Stomach (tissue), 8 donors: ENCODE measurements at regions not wholly inside any gene's neighbourhood (a gene's known extent, or its start where the extent isn't known, plus 50 kb on each side); places are given as distances from the start of the nearest gene placed in this dataset.

Source experiments
- DNase-seq, 2 donors: peaks; one replicate each; pipeline versions ENCODE4 v3.0.0 to v3.0.0-alpha.2; 2013 to 2019
- H3K27ac ChIP-seq, 5 donors: fragments of 200-600 bp in 4 of 5; sonication (generic) in 4 of 5; one replicate each; pipeline ENCODE4 v1.5.1; 2013 to 2019; ENCODE audit warnings: mild to moderate bottlenecking in 1 of 5, moderate library complexity in 1 of 5
- H3K27me3 ChIP-seq, 3 donors: fragments of 200-600 bp; sonication (generic); one replicate each; pipeline ENCODE4 v1.5.1; 2017 to 2019; ENCODE audit warnings: mixed run types in 1 of 3
- H3K36me3 ChIP-seq, 4 donors: fragments of 200-600 bp; sonication (generic); 1 replicate in 3 of 4; 2 replicates in 1 of 4; pipeline ENCODE4 v1.5.1; 2016 to 2019
- H3K4me1 ChIP-seq, 4 donors: fragments of 200-600 bp; sonication (generic); one replicate each; pipeline ENCODE4 v1.5.1; 2016 to 2019
- H3K4me3 ChIP-seq, 4 donors: fragments of 200-600 bp; sonication (generic) in 3 of 4; one replicate each; pipeline ENCODE4 v1.5.1; 2016 to 2019; ENCODE audit warnings: mild to moderate bottlenecking in 1 of 4
- H3K9me3 ChIP-seq, 4 donors: fragments of 200-600 bp; sonication (generic); one replicate each; pipeline ENCODE4 v1.5.1; 2016 to 2019
- CTCF ChIP-seq, 7 experiments: fragments of 450-650 bp in 4 of 7; fragments of 200-600 bp in 3 of 7; sonication (generic) in 3 of 7; IDR thresholded peaks; one replicate each; pipeline ENCODE4 v1.5.1; 2016 to 2019; ENCODE audit warnings: antibody characterized with exemption in 7 of 7, control low read depth in 2 of 7, mild to moderate bottlenecking in 1 of 7
- EP300 ChIP-seq: sonication (generic); formaldehyde crosslinking; IDR thresholded peaks from one replicate; pipeline ENCODE4 v1.6.1; 2017; ENCODE audit warnings: antibody characterized with exemption
- POLR2A ChIP-seq, 4 donors: fragments of 450-650 bp; IDR thresholded peaks; one replicate each; pipeline ENCODE4 v1.6.1; 2016; ENCODE audit warnings: antibody characterized with exemption in 4 of 4, control low read depth in 2 of 4, mild to moderate bottlenecking in 1 of 4, moderate library complexity in 1 of 4
- POLR2AphosphoS5 ChIP-seq, 3 donors: sonication (generic); formaldehyde crosslinking; IDR thresholded peaks; one replicate each; pipeline ENCODE4 v1.6.1; 2016; ENCODE audit warnings: antibody characterized with exemption in 3 of 3
- WGBS, 5 donors: extraction: QIAGEN DNeasy Blood & Tissue Kit in 3 of 5; methylation state at CpG; one replicate each; pipeline versions ENCODE4 v1.1.5 to v1.1.7; 2013 to 2018; 5-methylcytosine and 5-hydroxymethylcytosine counted together
- intact Hi-C: fragments of 100-400 bp; cut with DNase I; formaldehyde crosslinking; loops from one replicate; pipeline ENCODE4 v1.15.1; 2023; ENCODE audit warnings: low total_unique reads
- donor health status: healthy with polysubstance abuse.
- donor health status: Bipolar disorder and iron deficiency.
- donor health status: healthy.

GRCh38 chr1:104018922-104019674, 269.4 kb downstream of the AMY1C start:
- Histone ChIP-seq H3K4me1 (no peaks in the 10 kb centered on the region), H3K27ac (no peak overlapping the region), H3K4me3 (no peak overlapping the region), H3K9me3 (peaks cover 0 to 20% (median 8%) of the 10 kb centered on the region in 4 donors), H3K27me3 (no peaks in the 10 kb centered on the region), H3K36me3 (no peaks in the 10 kb centered on the region)
- 69 to 96% (median 81%) methylated on average over 1 of the region's 1 CpG; no CpG with 5 or more reads in 1 of the 5 donors for WGBS, 5 donors
- TF ChIP-seq POLR2AphosphoS5 (IDR thresholded peaks at IDR 0.05), result no peak
- no peak for TF ChIP-seq EP300
- no peak for TF ChIP-seq POLR2A (IDR thresholded peaks at IDR 0.05)
- no peak for TF ChIP-seq CTCF (IDR thresholded peaks at IDR 0.05)
- DNase-seq, result no peak
- intact Hi-C loops, result no loop called here

GRCh38 chr1:104019675-104020049, 270.0 kb downstream of the AMY1C start:
- Histone ChIP-seq H3K27me3 (no peaks in the 10 kb centered on the region), H3K36me3 (no peaks in the 10 kb centered on the region), H3K27ac (no peak overlapping the region), H3K4me1 (no peaks in the 10 kb centered on the region), H3K9me3 (peaks cover 0 to 20% (median 8%) of the 10 kb centered on the region in 4 donors), H3K4me3 (no peak overlapping the region)
- intact Hi-C loops, result no loop called here
- TF ChIP-seq POLR2AphosphoS5 (IDR thresholded peaks at IDR 0.05), result no peak
- TF ChIP-seq POLR2A (IDR thresholded peaks at IDR 0.05), result no peak
- TF ChIP-seq CTCF (IDR thresholded peaks at IDR 0.05), result no peak
- TF ChIP-seq EP300, result no peak
- no peak for DNase-seq
- WGBS, 5 donors, result 68 to 88% (median 82%) methylated on average over 1 of the region's 1 CpG

GRCh38 chr1:104028416-104029035, 278.8 kb downstream of the AMY1C start:
- WGBS, 5 donors, result 68 to 81% (median 72%) methylated on average over 3 of the region's 3 CpGs
- TF ChIP-seq POLR2AphosphoS5 (IDR thresholded peaks at IDR 0.05) (no peak), POLR2A (IDR thresholded peaks at IDR 0.05) (no peak), CTCF (IDR thresholded peaks at IDR 0.05) (no peak), EP300 (no peak)
- no peak overlapping the region for H3K4me3 ChIP-seq
- DNase-seq, result no peak
- H3K4me1 ChIP-seq, result no peaks in the 10 kb centered on the region
- H3K9me3 ChIP-seq, result no peaks in the 10 kb centered on the region
- no peaks in the 10 kb centered on the region for H3K36me3 ChIP-seq
- no peak overlapping the region for H3K27ac ChIP-seq
- intact Hi-C loops, result no loop called here
- H3K27me3 ChIP-seq, result no peaks in the 10 kb centered on the region

DNA sequence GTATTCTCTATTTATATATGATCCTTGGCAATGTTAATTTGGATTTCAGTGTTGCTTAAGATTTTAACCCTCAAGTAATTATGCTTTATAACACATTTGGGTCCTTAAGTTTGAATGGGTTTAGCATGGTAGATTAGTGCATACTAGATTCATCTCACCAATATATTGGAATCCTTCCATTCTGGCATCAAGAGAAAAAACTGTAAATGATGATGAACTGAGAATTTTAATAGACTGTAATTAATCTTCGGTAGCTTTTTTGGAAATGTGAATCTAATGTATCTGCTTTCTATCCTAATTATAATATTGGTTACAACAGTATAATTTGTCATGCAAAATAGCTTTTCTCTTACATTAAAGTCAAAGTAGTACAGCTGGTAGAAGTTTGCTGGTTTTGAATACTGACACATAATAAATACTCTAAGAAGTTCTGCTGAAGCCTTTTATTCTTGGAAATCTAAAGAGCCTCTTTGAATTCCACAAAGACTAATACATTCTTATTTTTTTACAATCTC, 279.8 kb downstream of the AMY1C start:
- H3K27me3 ChIP-seq, result no peaks in the 10 kb centered on the region
- WGBS, 5 donors, result 80 to 96% (median 95%) methylated on average over 1 of the region's 1 CpG
- no peak for TF ChIP-seq POLR2AphosphoS5 (IDR thresholded peaks at IDR 0.05)
- TF ChIP-seq CTCF (IDR thresholded peaks at IDR 0.05), result no peak
- no peak for TF ChIP-seq EP300
- no peak for TF ChIP-seq POLR2A (IDR thresholded peaks at IDR 0.05)

More for the DNA sequence above, 279.8 kb downstream of the AMY1C start:
- no peak for DNase-seq
- H3K36me3 ChIP-seq, result no peaks in the 10 kb centered on the region
- no peaks in the 10 kb centered on the region for H3K4me1 ChIP-seq
- intact Hi-C loops, result no loop called here
- no peaks in the 10 kb centered on the region for H3K9me3 ChIP-seq
- no peak overlapping the region for H3K27ac ChIP-seq
- H3K4me3 ChIP-seq, result no peak overlapping the region
